H9 (cell line): ENCODE measurements at regions not wholly inside any gene's neighbourhood (a gene's known extent, or its start where the extent isn't known, plus 50 kb on each side); places are given as distances from the start of the nearest gene placed in this dataset.

Source experiments
- DNase-seq: peaks from one replicate; pipeline ENCODE4 v3.0.0-alpha.2; 2017
- H2AFZ ChIP-seq: one replicate; pipeline ENCODE4 v1.6.1; 2013; ENCODE audit warnings: mild to moderate bottlenecking, low read length, control low read depth, moderate library complexity
- H2AK5ac ChIP-seq: 2 replicates; pipeline ENCODE4 v1.6.1; 2013; ENCODE audit warnings: low read length, control low read depth, mixed read lengths; ENCODE audit not compliant: insufficient read length
- H2BK120ac ChIP-seq: one replicate; pipeline ENCODE4 v1.6.1; 2013; ENCODE audit warnings: low read depth, mild to moderate bottlenecking, low read length, control low read depth, inconsistent platforms; ENCODE audit not compliant: poor library complexity, severe bottlenecking
- H2BK12ac ChIP-seq: 2 replicates; pipeline ENCODE4 v1.6.1; 2013; ENCODE audit warnings: low read length, control low read depth, mixed read lengths, low read depth; ENCODE audit not compliant: insufficient read length
- H2BK15ac ChIP-seq: 2 replicates; pipeline ENCODE4 v1.6.1; 2013; ENCODE audit warnings: low read depth, low read length, control low read depth
- H2BK20ac ChIP-seq: one replicate; pipeline ENCODE4 v1.6.1; 2013; ENCODE audit warnings: low read depth, mild to moderate bottlenecking, low read length, control low read depth, inconsistent platforms; ENCODE audit not compliant: poor library complexity, severe bottlenecking
- H2BK5ac ChIP-seq: 2 replicates; pipeline ENCODE4 v1.6.1; 2013; ENCODE audit warnings: low read length, control low read depth, mixed read lengths; ENCODE audit not compliant: insufficient read length
- H3K14ac ChIP-seq: 2 replicates; pipeline ENCODE4 v1.6.1; 2013; ENCODE audit warnings: low read length, control low read depth; ENCODE audit not compliant: insufficient read depth
- H3K18ac ChIP-seq: 2 replicates; pipeline ENCODE4 v1.6.1; 2013; ENCODE audit warnings: low read depth, mild to moderate bottlenecking, mixed read lengths, low read length, control low read depth; ENCODE audit not compliant: insufficient read length
- H3K23ac ChIP-seq: 2 replicates; pipeline ENCODE4 v1.6.1; 2013; ENCODE audit warnings: low read length, control low read depth, mixed read lengths, low read depth; ENCODE audit not compliant: insufficient read length
- H3K23me2 ChIP-seq: 2 replicates; pipeline ENCODE4 v1.6.1; 2013; ENCODE audit warnings: low read depth, mild to moderate bottlenecking, mixed read lengths, low read length, control low read depth; ENCODE audit not compliant: insufficient read length, poor library complexity, severe bottlenecking
- H3K27ac ChIP-seq: 2 replicates; pipeline ENCODE4 v1.5.1; 2013; ENCODE audit warnings: low read length, control low read depth, mixed read lengths, low read depth; ENCODE audit not compliant: insufficient read length
- H3K27me3 ChIP-seq: 2 replicates; pipeline ENCODE4 v1.6.1; 2013; ENCODE audit warnings: low read length, control low read depth, inconsistent platforms; ENCODE audit not compliant: insufficient read depth
- H3K4ac ChIP-seq: 2 replicates; pipeline ENCODE4 v1.6.1; 2013; ENCODE audit warnings: low read depth, mild to moderate bottlenecking, control low read depth, inconsistent platforms, low read length, moderate library complexity
- H3K4me1 ChIP-seq: 2 replicates; pipeline ENCODE4 v1.6.1; 2013; ENCODE audit warnings: low read length, control low read depth, inconsistent platforms; ENCODE audit not compliant: insufficient read depth
- H3K4me2 ChIP-seq: 2 replicates; pipeline ENCODE4 v1.6.1; 2013; ENCODE audit warnings: low read length, control low read depth, mixed read lengths; ENCODE audit not compliant: insufficient read length, insufficient read depth
- H3K56ac ChIP-seq: 2 replicates; pipeline ENCODE4 v1.6.1; 2013; ENCODE audit warnings: low read depth, mild to moderate bottlenecking, mixed read lengths, low read length, control low read depth; ENCODE audit not compliant: insufficient read length
- H3K79me1 ChIP-seq: 2 replicates; pipeline ENCODE4 v1.6.1; 2013; ENCODE audit warnings: low read depth, mild to moderate bottlenecking, moderate library complexity, low read length, control low read depth, inconsistent platforms; ENCODE audit not compliant: insufficient read depth, poor library complexity, severe bottlenecking
- H3K79me2 ChIP-seq: 2 replicates; pipeline ENCODE4 v1.6.1; 2013; ENCODE audit warnings: low read length, control low read depth, inconsistent platforms; ENCODE audit not compliant: insufficient read depth
- H3K9ac ChIP-seq: 2 replicates; pipeline ENCODE4 v1.6.1; 2013; ENCODE audit warnings: low read length, control low read depth, mixed read lengths; ENCODE audit not compliant: insufficient read length; ENCODE audit errors: extremely low read depth
- H3K9me3 ChIP-seq: one replicate; pipeline ENCODE4 v1.6.1; 2013; ENCODE audit warnings: low read depth, low read length, inconsistent platforms; ENCODE audit not compliant: control insufficient read depth
- H3T11ph ChIP-seq: one replicate; pipeline ENCODE4 v1.6.1; 2013; ENCODE audit warnings: mild to moderate bottlenecking, low read length, control low read depth, inconsistent platforms
- H4K20me1 ChIP-seq: one replicate; pipeline ENCODE4 v1.6.1; 2013; ENCODE audit not compliant: control insufficient read depth, insufficient read length, insufficient read depth
- H4K5ac ChIP-seq: 2 replicates; pipeline ENCODE4 v1.6.1; 2013; ENCODE audit warnings: low read depth, mild to moderate bottlenecking, mixed read lengths, low read length, control low read depth; ENCODE audit not compliant: insufficient read length
- H4K8ac ChIP-seq: replicated peaks from 2 replicates; pipeline ENCODE4 v1.6.1; 2013; ENCODE audit warnings: low read length, control low read depth, mixed read lengths, low read depth; ENCODE audit not compliant: insufficient read length
- H4K91ac ChIP-seq: 2 replicates; pipeline ENCODE4 v1.6.1; 2013; ENCODE audit warnings: low read depth, mild to moderate bottlenecking, moderate library complexity, mixed read lengths, low read length, control low read depth; ENCODE audit not compliant: insufficient read length
- H3K27ac Mint-ChIP-seq, 3 experiments: 2 replicates in 2 of 3; 3 replicates in 1 of 3; pipeline ENCODE4 v1.8.0; 2020 to 2021; ENCODE audit warnings: mixed read lengths in 3 of 3, mild to moderate bottlenecking in 1 of 3, moderate library complexity in 1 of 3
- H3K27me3 Mint-ChIP-seq: 2 replicates; pipeline ENCODE4 v1.8.0; 2021; ENCODE audit warnings: low read depth, mild to moderate bottlenecking, moderate library complexity, mixed read lengths
- H3K36me3 Mint-ChIP-seq, 3 experiments: 2 replicates in 2 of 3; 3 replicates in 1 of 3; pipeline ENCODE4 v1.8.0; 2020 to 2021; ENCODE audit warnings: low read depth in 3 of 3, mixed read lengths in 3 of 3; ENCODE audit not compliant: insufficient read depth in 1 of 3
- H3K4me1 Mint-ChIP-seq, 2 experiments: 2 replicates each; pipeline ENCODE4 v1.8.0; 2020; ENCODE audit warnings: mixed read lengths in 2 of 2
- H3K4me3 Mint-ChIP-seq, 2 experiments: 2 replicates in 1 of 2; 3 replicates in 1 of 2; pipeline ENCODE4 v1.8.0; 2020 to 2021; ENCODE audit warnings: mild to moderate bottlenecking in 2 of 2, mixed read lengths in 2 of 2, moderate library complexity in 1 of 2
- H3K9me3 Mint-ChIP-seq, 2 experiments: 2 replicates in 1 of 2; 3 replicates in 1 of 2; pipeline ENCODE4 v1.8.0; 2020; ENCODE audit warnings: mild to moderate bottlenecking in 2 of 2, mixed read lengths in 2 of 2, moderate library complexity in 1 of 2
- CTCF ChIP-seq: fragments of 200-600 bp; sonication (generic); conservative IDR thresholded peaks from 3 replicates; pipeline ENCODE4 v1.8.0; 2021; ENCODE audit warnings: antibody characterized with exemption, mild to moderate bottlenecking
- WGBS: extraction: QIAGEN DNeasy Blood & Tissue Kit; methylation state at CpG from one replicate; pipeline ENCODE4 v1.1.7; 2013; ENCODE audit warnings: missing lambda C conversion rate, low lambda C conversion rate, mixed read lengths; ENCODE audit not compliant: insufficient read length; ENCODE audit errors: extremely low coverage; 5-methylcytosine and 5-hydroxymethylcytosine counted together

DNA sequence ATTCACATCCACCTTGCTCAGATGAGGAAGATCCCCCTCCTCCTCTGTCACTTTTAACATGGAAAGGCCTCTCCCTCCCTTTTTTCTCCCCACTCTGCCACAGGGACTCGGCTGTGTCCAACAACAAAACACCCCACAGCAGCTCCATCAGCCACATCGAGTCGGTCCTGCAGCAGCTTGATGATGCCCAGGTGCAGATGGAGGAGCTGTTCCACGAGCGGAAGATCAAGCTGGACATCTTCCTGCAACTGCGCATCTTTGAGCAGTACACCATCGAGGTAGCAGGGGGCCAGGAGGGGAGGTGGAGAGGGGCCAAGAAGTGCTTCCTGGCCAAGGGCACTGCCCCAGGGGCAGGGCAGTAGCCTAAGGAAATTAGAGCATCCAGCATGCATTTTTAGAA, 331.7 kb upstream of the UMPS start:
- no peak overlapping the region for H3K9ac ChIP-seq
- H3K79me1 ChIP-seq = no peaks in the 10 kb centered on the region
- H3K4ac ChIP-seq = no peak overlapping the region
- no peak overlapping the region for H4K91ac ChIP-seq
- Mint-ChIP-seq H3K4me1 (peaks cover 0 to 2% of the 10 kb centered on the region in 2 experiments; a peak in 1 of 4 replicates), H3K4me3 (no peak overlapping the region), H3K27me3 (no peaks in the 10 kb centered on the region), H3K9me3 (no peaks in the 10 kb centered on the region), H3K27ac (peak overlapping the region in 1 of 3 experiments; percentile 85; a peak in 1 of 7 replicates), H3K36me3 (no peaks in the 10 kb centered on the region)
- H3K4me1 ChIP-seq = 0 out of 2 replicates have a peak, but pooled peaks cover 3% of the 10 kb centered on the region
- TF ChIP-seq CTCF = no peak
- H3K23ac ChIP-seq = no peak overlapping the region
- no peaks in the 10 kb centered on the region for H3K79me2 ChIP-seq
- H2AFZ ChIP-seq = no peak overlapping the region
- H3K23me2 ChIP-seq = no peaks in the 10 kb centered on the region
- H3T11ph ChIP-seq = no peak overlapping the region
- no peak overlapping the region for H2BK5ac ChIP-seq
- no CpG with 5 or more reads among the region's 7 CpGs for WGBS
- H2BK120ac ChIP-seq = no peak overlapping the region
- no peak overlapping the region for H2BK12ac ChIP-seq
- no peak overlapping the region for H2AK5ac ChIP-seq
- no peak overlapping the region for H3K18ac ChIP-seq
- no peaks in the 10 kb centered on the region for H4K20me1 ChIP-seq
- no peaks in the 10 kb centered on the region for H3K9me3 ChIP-seq
- no peak overlapping the region for H4K5ac ChIP-seq
- H4K8ac ChIP-seq = no peak overlapping the region
- no peak overlapping the region for H2BK20ac ChIP-seq
- no peak overlapping the region for H3K4me2 ChIP-seq
- H2BK15ac ChIP-seq = no peak overlapping the region
- no peak overlapping the region for H3K56ac ChIP-seq
- DNase-seq = no peak
- no peak overlapping the region for H3K27ac ChIP-seq
- H3K27me3 ChIP-seq = no peaks in the 10 kb centered on the region
- H3K14ac ChIP-seq = no peak overlapping the region
